Sigmoid colon (tissue), 4 donors: ENCODE measurements at regions not wholly inside any gene's neighbourhood (a gene's known extent, or its start where the extent isn't known, plus 50 kb on each side); places are given as distances from the start of the nearest gene placed in this dataset.

Experiments used
- POLR2A ChIP-seq, 2 donors: fragments of 450-650 bp; IDR thresholded peaks; one replicate each; pipeline ENCODE4 v1.6.1; 2016; ENCODE audit warnings: antibody characterized with exemption in 2 of 2, mild to moderate bottlenecking in 2 of 2, moderate library complexity in 2 of 2
- POLR2AphosphoS5 ChIP-seq, 4 donors: sonication (generic); formaldehyde crosslinking; IDR thresholded peaks; one replicate each; pipeline ENCODE4 v1.6.1; 2017; ENCODE audit warnings: antibody characterized with exemption in 4 of 4
- TF ChIP-seq, protein P1 (sequence below), 4 experiments: fragments of 450-650 bp in 3 of 4; fragments of 200-600 bp in 1 of 4; IDR thresholded peaks; one replicate each; pipeline ENCODE4 v1.5.1; 2016 to 2019; ENCODE audit warnings: antibody characterized with exemption in 4 of 4, mild to moderate bottlenecking in 3 of 4, moderate library complexity in 2 of 4

- TF ChIP-seq POLR2AphosphoS5 (IDR thresholded peaks at IDR 0.05) (no peak), POLR2A (IDR thresholded peaks at IDR 0.05) (no peak)
- TF ChIP-seq, protein P1, sequence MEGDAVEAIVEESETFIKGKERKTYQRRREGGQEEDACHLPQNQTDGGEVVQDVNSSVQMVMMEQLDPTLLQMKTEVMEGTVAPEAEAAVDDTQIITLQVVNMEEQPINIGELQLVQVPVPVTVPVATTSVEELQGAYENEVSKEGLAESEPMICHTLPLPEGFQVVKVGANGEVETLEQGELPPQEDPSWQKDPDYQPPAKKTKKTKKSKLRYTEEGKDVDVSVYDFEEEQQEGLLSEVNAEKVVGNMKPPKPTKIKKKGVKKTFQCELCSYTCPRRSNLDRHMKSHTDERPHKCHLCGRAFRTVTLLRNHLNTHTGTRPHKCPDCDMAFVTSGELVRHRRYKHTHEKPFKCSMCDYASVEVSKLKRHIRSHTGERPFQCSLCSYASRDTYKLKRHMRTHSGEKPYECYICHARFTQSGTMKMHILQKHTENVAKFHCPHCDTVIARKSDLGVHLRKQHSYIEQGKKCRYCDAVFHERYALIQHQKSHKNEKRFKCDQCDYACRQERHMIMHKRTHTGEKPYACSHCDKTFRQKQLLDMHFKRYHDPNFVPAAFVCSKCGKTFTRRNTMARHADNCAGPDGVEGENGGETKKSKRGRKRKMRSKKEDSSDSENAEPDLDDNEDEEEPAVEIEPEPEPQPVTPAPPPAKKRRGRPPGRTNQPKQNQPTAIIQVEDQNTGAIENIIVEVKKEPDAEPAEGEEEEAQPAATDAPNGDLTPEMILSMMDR (IDR thresholded peaks at IDR 0.05): no peak
Observed at GRCh38 chr2:188850786-188851185, 123.4 kb upstream of the COL3A1 start.
